HG03060 (cell line): ENCODE measurements at regions not wholly inside any gene's neighbourhood (a gene's known extent, or its start where the extent isn't known, plus 50 kb on each side); places are given as distances from the start of the nearest gene placed in this dataset.
"Not testable (repeated sequence)": the region's sequence is repeated elsewhere in the genome, so short reads cannot be mapped to it uniquely, and the experiment has no call there.

Source experiments
- ATAC-seq: cut with Tn5 transposase; IDR thresholded peaks from one replicate; pipeline ENCODE4 v1.9.1; 2021; ENCODE audit warnings: low read depth, moderate number of reproducible peaks; ENCODE audit not compliant: unreplicated experiment

DNA sequence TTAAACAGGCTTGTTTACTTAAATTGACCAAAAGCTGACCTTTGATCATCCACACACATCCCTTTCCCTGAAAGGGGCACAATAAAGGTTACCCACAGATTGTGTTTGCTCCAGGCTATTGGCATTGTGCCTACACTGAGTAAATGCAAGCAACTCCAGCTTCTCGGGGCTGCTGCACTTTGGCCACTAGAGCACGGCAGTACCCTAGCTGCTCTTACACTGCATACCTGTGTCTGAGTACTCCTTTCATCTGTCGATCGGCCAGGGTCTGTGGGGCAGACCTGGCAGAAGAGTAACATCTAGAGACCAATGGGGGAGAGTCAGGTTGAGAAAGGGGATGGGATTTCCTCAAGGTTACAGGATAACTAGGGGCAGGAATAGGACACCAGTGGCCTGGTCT, 281.9 kb upstream of the NMUR2 start:
- no peak for ATAC-seq

DNA sequence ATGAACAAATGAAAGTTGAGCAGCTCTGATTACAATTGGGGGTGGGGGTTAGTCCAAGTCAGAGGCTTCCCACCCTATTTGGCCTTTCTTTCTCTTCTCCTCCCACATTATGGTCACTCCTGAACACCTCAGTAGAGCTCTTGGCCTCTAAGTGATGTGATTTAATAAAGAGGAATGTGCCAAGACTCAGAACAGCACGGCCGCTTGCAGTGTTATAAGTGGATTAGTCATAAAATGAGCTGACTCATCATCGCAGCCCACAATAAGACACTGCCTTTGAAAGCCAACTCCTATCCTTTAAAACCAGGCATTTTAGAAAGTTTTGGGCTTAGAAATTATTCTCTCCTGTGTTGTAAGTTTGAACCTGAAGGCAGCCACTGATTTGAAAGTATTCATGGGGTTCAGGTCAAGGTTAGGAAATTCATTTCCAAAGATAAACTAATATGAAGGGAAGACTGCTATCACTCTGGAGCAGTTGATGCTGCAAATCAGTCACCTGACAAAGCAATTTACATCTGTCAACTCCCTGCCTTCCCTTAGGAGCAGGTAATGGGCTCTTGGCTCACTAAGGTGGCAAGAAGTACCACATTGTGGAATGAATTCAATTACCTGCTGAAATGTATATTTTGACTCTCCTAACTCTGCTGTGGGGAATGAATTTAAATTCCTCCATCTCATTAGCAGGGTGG, 283.6 kb upstream of the NMUR2 start:
- ATAC-seq, result no peak

DNA sequence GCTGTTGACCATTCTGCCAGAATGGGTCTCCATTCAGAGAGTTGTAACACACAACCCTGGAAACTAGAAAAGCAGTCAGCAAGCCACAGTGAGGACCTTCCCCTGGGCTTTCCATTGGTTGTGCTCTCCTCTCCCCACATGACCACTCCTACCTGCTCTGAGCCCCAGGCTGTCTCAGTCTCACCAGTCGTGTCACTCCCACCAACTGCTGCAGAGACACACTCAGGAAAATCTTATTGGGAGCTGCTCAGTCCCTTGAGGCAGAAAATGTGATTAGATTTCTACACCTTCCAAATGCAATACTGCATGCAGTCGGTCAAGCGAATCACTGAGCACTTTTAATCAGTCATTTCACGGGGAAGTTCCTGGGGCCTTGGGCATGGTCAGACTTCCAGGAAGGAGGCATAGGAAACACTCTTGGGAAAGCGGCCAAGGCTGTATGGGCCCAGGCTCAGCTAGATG, 284.2 kb upstream of the NMUR2 start:
- ATAC-seq, result no peak

DNA sequence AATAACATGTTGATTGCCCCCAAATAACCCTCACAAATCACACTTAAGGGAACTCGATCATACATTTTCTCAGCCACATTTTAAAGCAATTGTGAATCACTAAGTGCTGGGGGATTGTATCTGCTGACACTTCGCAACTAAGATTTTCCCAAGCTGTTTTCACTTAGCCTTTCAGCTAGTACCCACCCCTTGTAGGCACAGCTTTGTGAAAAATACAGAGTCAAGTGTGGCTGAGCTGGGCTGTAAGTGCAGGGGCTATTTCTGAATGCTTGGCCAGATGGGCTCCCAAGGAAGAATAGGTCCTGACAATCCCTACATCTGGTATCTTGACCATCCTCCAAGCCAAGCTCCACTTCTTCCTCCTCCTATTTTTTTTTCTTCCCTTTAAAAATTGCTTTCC, 289.2 kb upstream of the NMUR2 start:
- no peak for ATAC-seq

DNA sequence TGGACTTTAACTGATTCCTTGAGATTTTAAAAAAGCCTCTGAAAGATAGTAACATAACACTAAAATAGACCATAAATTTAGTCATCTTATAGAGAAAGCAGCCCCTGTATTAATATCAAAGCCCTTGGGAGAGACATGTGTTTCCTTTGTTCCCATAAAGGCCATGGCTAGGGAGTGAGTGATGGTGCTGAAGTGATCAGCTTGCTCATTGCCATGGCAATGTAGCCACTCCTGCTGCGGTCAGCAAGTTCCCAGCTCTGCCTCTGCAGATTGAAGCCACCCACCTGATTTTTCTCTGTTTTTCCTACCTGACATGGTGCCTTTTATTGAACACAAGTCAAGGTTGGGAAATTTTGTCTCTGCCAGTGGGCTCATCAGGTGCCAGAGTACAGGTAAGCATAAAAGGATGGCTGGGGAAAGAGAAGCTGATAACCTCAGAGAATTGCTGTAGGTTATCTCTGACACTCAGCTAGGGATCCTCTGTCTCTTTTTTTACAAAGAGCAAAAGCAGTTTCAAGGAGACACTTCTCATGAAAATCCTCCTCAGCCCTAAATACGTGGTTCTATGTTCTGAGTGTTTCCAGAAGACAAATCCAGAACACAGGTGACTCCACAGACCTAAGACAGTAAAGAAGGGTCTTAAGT, 296.3 kb upstream of the NMUR2 start:
- no peak for ATAC-seq

DNA sequence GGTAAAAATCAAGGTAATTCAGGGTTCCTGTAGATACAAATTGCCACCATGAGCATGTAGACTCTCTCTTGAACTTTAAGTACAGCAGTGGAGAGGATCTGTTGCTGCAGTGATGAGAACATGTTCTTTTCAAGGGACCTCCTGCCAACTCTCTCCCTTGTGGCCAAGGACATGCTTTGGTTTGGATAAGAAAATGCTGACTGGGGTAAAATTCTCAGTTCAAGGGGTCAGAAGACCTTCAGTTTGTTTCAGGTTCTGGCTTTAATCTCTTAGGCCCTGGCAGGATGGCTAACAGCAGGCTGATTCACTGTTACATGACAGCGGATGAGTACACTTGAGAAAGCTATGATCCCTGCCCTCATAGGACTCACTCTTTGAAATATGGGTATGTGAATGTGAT, 299.2 kb upstream of the NMUR2 start:
- no peak for ATAC-seq

DNA sequence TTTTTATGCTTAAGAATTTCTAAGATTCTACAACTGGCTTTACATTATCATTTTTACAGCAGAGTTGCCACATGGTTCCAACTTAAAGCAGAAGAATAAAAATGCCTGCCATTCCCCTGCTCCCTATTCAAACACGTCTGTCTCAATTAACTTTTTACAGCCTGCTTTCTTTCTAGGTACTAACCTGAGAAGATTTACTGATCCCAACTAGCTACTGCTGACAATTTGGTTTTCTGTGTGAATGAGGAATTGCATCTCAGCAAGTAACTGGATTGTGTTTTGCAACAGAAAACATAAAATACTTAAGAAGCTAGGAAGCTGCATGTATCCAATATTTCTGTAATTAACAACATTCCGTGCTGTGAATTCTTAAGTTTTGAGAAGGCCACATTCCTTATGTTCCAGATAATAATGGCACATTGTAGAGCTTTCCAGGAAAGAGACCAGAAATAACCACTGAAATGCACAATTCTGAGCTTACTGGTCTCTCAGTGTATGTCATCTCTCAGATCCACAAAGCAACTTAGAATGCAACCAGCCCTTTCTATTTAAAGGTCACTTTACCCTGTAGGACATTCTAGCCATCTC, 306.8 kb upstream of the NMUR2 start:
- ATAC-seq, result no peak

DNA sequence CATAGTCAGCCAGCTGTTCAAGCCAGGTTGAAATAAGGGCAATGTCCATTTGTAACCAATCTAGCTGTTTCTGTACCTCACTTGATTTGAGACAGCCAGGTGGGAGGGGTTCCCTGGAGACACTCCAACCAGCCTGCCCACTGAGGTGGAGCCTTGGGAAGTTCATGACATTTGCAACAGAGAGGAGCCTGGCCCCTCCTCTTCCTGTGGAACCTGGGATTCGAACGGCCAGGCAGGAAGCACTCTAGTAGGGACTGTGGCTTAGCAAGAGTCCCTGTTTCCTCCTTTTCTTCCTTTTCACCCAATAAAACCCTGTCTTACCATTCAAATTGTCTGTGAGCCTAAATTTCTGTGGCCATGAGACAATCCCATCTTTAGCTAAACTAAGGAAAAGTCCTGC, 312.3 kb upstream of the NMUR2 start:
- ATAC-seq, result no peak

DNA sequence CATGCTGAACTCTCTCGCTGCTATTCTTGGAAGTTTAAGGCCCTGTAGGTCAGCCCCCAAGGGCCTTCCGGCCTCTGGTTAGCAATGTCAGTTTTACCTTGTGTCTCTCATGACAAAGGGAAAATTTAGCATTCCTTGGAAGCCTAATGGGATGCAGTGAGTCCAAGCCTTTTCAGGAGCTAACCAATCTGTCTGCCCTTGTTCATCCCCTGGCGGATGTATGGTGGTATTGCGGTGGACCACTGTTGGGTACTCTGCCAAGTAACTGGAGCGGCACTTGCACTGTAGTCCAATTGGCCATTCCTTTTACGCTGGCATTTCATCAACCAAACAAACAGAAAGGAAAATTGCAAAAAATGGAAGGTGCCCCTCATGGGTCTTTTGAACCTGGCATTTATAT, 318.4 kb upstream of the NMUR2 start:
- ATAC-seq, result no peak

DNA sequence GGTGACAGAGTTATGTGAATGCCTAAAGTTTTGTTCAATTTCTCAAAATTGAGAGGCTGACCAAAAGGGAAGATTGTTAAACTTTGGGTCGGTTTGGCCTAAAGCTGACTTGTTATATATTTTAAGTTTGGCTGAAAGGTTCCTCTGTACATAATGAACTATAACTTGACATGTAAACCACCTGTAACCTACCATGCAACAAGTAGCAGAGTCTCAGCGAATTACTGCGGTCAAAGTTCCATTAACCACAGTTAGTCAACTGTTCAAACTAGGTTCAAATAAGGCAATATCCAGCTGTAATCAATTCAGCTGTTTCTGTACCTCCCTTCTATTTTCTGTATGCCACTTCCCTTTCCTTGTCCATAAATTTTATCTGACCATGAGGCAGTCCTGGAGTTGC, 325.1 kb upstream of the NMUR2 start:
- ATAC-seq, result no peak

DNA sequence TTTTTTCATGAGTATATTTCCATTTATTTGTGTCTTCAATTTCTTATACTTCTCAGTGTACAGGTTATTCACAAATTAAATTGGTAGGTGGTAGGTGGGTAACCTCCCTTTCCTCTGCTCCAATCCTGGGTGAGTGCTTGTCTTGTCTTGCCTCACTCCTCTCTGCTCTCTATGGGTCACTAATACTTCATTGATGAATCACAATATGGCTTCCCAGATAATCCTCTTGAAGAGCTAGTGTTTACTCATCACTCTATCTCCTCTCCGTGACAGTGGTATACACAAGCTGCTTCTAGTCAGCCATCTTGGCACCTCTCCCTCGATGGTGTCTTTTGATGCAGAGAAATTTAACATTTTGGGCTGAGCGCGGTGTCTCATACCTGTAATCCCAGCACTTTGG, 331.8 kb upstream of the NMUR2 start:
- ATAC-seq, result no peak

DNA sequence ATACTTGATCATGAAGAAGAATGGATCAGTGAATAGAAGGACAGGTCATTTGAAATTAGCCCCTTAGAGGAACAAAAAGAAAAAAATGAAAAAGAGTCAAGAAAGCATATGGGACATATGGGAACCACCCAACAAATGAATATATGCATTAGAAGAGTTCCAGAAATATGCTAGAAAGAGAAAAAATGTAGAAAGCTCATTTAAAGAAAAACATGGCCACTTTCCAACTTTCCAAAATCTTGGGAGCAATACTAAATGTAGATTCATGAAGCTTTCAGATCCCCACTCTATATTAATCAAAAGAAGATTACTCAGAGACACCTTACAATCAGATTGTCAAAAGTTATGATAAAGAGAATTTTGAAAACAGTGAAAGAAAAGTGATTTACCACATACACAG, 334.8 kb upstream of the NMUR2 start:
- no peak for ATAC-seq

DNA sequence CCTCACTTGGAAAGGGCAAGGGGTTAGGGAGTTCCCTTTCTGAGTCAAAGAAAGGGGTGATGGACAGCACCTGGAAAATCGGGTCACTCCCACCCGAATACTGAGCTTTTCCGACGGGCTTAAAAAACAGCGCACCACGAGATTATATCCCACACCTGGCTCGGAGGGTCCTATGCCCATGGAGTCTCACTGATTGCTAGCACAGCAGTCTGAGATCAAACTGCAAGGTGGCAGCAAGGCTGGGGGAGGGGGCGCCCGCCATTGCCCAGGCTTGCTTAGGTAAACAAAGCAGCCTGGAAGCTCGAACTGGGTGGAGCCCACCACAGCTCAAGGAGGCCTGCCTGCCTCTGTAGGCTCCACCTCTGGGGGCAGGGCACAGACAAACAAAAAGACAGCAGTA, 336.0 kb upstream of the NMUR2 start:
- not testable (repeated sequence) for ATAC-seq

DNA sequence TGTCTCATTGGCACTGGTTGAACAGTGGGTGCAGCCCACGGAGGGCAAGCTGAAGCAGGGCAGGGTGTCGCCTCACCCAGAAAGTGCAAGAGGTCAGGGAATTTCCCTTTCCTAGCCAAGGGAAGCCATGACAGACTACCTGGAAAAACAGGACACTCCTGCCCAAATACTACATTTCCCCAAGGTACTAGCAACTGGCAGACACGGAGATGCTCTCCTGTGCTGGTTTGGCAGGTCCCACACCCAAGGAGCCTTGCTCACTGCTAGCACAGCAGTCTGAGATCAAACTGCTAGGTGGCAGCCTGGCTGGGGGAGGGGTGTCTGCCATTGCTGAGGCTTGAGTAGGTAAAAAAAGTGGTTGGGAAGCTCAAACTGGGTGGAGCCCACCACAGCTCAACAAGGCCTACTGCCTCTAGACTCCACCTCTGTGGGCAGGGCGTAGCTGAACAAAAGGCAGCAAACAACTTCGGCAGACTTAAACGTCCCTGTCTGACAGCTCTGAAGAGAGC, 382.7 kb upstream of the NMUR2 start:
- ATAC-seq, result not testable (repeated sequence)

DNA sequence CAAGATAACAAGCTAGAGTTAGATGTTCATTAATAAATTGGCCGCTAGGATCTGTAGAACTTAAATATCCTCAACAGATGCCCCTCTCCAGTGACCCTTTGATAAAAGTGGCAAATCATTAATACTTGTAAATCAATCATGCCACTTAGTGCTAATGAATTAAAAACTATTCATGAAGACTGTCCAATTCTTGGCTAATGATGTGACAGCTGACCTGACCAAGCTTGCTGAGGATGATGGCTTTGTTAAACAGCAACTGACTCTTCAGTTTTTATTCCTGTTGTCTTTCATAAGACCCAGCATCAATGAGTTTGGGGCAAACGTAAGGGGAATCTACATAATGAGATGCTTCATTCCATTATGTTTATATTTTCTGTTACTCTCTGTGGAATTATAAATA, 396.8 kb upstream of the NMUR2 start:
- no peak for ATAC-seq

DNA sequence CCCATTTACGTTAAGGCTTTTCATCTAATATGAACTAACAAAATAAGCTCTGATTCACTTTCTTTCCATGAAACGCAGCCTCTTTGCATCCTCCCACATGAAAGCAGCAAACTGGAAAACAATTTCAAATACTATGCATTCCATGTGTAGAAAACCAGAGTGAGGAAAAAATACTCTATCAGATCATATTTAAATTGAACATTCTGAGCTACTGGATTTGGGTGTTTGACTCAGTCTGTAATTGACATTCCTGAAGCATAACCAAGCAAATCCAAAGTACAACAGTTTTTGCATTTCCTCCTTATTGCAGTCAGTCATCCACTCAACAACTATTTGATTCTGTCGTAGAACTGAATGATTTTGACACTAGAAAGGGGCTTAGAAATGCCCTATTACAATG, 399.1 kb upstream of the NMUR2 start:
- ATAC-seq, result no peak

DNA sequence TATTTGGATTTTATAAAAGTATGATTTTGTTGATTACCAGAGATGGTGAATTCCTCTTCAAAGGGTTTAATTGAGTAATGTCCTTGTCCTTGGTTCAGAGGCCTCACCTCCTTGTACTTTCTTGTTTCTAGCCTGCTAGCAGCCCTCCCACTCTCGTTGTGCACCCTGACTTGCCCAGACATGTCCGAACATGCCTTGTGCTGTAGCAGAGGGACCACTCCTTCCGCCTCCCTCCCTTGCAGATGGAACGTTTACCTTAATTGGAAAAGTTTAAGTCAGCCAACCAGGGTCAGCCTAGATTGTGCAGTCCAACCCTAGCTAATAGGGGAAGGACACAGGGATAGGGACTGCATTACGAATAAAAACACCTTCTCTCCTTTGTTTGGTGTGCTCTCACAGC, 406.9 kb upstream of the NMUR2 start:
- ATAC-seq, result no peak

DNA sequence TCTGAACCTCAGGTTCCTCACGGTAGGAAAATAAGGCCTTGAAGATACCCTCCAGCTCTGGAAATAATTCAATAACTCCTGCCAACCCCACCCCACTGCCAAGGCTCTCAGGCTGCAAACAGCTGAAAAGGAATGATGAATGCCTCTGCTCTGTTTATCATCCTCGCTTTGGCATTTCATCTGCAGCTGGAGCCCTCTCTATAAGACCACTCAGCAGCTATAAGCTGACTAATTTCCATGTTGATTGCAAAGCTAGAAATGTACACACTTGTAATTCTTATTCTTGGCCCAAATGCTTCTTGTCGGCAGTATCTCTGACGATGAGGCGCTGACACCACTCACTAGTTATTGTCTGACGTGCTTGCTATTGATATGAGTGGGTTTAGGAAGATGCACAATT, 408.4 kb upstream of the NMUR2 start:
- ATAC-seq, result no peak

DNA sequence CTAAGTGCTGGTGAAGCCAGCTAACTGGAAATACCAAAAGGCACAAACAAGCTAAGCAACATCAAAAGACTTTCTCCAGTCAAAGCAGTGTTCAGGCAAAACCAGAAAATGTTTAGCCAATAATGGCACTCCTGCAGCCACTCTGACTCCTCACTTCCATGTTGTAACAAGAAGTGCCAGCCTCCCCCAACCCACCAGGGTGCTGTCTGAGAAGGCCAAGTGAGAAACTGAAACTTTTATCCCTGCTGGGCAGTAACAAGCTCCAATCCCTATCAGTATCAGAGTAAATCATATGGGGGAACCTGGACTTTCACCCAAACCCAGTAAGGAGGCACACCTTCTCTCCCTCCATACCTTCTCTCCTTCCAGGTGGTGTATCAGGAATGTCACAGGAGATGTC, 414.8 kb upstream of the NMUR2 start:
- no peak for ATAC-seq

DNA sequence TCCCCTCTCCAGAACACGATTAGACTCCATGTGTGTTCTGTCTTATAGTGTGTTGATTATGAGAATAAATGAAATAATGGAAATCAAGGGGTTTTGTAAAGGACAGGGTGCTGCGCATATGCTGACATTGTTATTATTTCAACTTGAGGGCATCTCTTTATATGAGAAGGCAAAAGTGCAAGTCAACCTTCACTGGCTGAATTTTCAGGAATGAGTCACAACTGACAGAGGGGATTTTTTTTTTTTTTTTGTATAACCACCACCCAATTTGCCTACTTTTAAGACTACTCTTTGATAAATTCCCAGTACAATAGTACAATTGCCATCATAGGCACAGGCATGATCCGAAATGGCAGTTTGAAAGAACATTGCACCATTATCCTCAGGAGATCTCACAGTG, 419.2 kb upstream of the NMUR2 start:
- ATAC-seq, result no peak

DNA sequence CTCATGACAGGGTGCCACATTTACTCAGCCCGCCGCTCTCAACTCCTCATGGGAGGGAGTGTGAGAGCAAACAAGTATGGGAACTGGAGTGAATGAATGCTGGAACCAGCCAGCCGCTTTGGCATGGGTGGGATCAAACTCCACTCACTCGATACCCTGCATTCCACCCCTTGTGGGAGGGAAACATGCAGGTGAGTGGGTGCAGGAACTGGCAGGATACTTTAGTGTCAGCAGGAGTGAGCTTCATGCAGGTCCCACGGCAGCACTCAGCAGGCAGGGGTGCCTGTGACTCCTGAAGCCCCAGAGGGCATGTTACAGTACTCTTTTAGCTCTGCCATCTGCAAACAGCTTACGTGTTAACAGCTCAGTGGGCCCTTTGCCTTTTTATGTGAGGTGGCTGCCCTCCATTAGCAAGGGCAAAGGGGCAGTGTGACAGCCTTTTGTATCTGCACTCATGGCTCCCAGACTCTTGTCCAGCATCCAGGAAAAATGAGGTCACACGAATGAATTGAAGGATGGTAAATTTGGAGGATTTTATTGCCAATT, 433.2 kb upstream of the NMUR2 start:
- ATAC-seq, result no peak

DNA sequence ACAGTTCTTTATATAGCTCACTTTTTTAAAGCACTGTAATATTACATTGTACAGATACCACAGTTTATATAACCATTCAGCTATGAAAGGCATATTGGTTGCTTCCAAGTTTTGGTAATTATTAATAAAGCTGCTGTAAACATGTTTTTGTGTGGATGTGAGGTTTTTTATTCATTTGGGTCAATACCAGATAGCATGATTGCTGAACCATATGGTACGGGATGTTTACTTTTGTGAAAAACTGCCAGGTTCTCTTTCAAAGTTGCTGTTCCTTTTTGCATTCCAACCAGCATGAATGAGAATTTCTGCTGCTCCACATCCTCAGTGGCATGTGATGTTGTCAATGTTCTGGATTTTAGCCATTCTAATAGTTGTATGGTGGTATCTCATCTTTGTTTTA, 439.6 kb upstream of the NMUR2 start:
- ATAC-seq, result no peak
